Fibroblast of lung (primary cell): ENCODE measurements at regions not wholly inside any gene's neighbourhood (a gene's known extent, or its start where the extent isn't known, plus 50 kb on each side); places are given as distances from the start of the nearest gene placed in this dataset.

Experiments
- DNase-seq, 2 donors: peaks; one replicate each; pipeline versions ENCODE4 v3.0.0 to v3.0.0-alpha.2; 2010; ENCODE audit warnings: low read depth in 2 of 2
- H2AFZ ChIP-seq: 2 replicates; pipeline ENCODE4 v1.5.1; 2012; ENCODE audit warnings: low read length, control low read depth, inconsistent platforms
- H3K27ac ChIP-seq: 2 replicates; pipeline ENCODE4 v1.5.1; 2011; ENCODE audit warnings: low read length, control low read depth; ENCODE audit not compliant: insufficient read depth
- H3K27me3 ChIP-seq: 2 replicates; pipeline ENCODE4 v1.5.1; 2011; ENCODE audit warnings: mild to moderate bottlenecking, low read length; ENCODE audit not compliant: control insufficient read depth, insufficient read depth
- H3K36me3 ChIP-seq: 2 replicates; pipeline ENCODE4 v1.5.1; 2011; ENCODE audit warnings: low read length; ENCODE audit not compliant: control insufficient read depth, insufficient read depth
- H3K4me1 ChIP-seq: 2 replicates; pipeline ENCODE4 v1.5.1; 2011; ENCODE audit warnings: low read length; ENCODE audit not compliant: control insufficient read depth, insufficient read depth; ENCODE audit errors: extremely low read depth
- H3K4me2 ChIP-seq: 2 replicates; pipeline ENCODE4 v1.5.1; 2011; ENCODE audit warnings: low read length, control low read depth; ENCODE audit not compliant: insufficient read depth; ENCODE audit errors: extremely low read depth
- H3K4me3 ChIP-seq, 4 experiments: fragments of 200-600 bp in 1 of 4; sonication (generic) in 1 of 4; replicated peaks in 1 of 4; 2 replicates each; pipeline ENCODE4 v1.5.1; 2011 to 2016; ENCODE audit warnings: low read length in 4 of 4, low read depth in 3 of 4, mild to moderate bottlenecking in 3 of 4, control low read depth in 2 of 4, inconsistent platforms in 1 of 4, mixed read lengths in 1 of 4; ENCODE audit not compliant: insufficient read depth in 1 of 4; ENCODE audit errors: control extremely low read depth in 1 of 4
- H3K79me2 ChIP-seq: 2 replicates; pipeline ENCODE4 v1.5.1; 2012; ENCODE audit warnings: mild to moderate bottlenecking, low read length, inconsistent platforms; ENCODE audit not compliant: control insufficient read depth, insufficient read depth
- H3K9ac ChIP-seq: 2 replicates; pipeline ENCODE4 v1.5.1; 2011; ENCODE audit warnings: mild to moderate bottlenecking, low read length, control low read depth; ENCODE audit not compliant: insufficient read depth
- H3K9me3 ChIP-seq: 2 replicates; pipeline ENCODE4 v1.5.1; 2012; ENCODE audit warnings: low read depth, low read length; ENCODE audit not compliant: control insufficient read depth, insufficient read depth
- H4K20me1 ChIP-seq: 2 replicates; pipeline ENCODE4 v1.5.1; 2011; ENCODE audit warnings: low read length; ENCODE audit not compliant: control insufficient read depth, insufficient read depth; ENCODE audit errors: extremely low read depth
- CTCF ChIP-seq, 2 donors: IDR thresholded peaks in 1 of 2; conservative IDR thresholded peaks in 1 of 2; 1 replicate in 1 of 2; 2 replicates in 1 of 2; pipeline ENCODE4 v1.5.1; 2011 to 2012; ENCODE audit warnings: low read length in 2 of 2, control low read depth in 1 of 2, inconsistent platforms in 1 of 2, low read depth in 1 of 2, mild to moderate bottlenecking in 1 of 2
- EZH2 ChIP-seq: IDR thresholded peaks from 2 replicates; pipeline ENCODE4 v1.5.1; 2012; ENCODE audit warnings: low read length, control low read depth, mild to moderate bottlenecking; ENCODE audit errors: missing control alignments

DNA sequence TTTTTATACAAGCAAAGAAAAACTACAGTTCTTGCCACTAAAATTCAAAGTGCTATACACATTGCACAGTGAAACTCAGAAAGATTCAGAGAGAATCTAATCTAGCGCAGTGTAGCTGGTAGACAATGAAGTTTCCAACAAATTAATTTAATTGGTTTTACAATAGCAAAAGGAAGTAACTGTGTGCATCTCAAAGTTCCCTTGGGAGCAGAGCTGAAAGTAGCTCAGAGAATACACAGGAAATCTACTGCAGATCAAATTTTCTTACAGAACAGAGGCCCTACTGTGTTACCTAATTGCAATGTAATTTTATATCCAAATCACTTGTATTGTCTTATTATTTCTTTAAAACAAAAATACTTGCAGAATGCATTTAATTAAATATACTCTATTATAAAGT, 1396.2 kb upstream of the TENM4 start:
- Histone ChIP-seq H3K36me3 (no peaks in the 10 kb centered on the region), H3K4me2 (no peak overlapping the region), H3K27me3 (no peaks in the 10 kb centered on the region), H3K9me3 (no peaks in the 10 kb centered on the region), H3K27ac (no peak overlapping the region), H4K20me1 (no peaks in the 10 kb centered on the region), H3K79me2 (no peaks in the 10 kb centered on the region), H3K4me3 (no peak overlapping the region), H3K4me1 (no peaks in the 10 kb centered on the region), H2AFZ (no peak overlapping the region), H3K9ac (no peak overlapping the region)
- TF ChIP-seq CTCF (conservative IDR thresholded peaks at IDR 0.05 in 1 of 2, IDR thresholded peaks at IDR 0.05 in 1 of 2; ENCODE audit: low read depth in 1 of 2, low read length in 2 of 2) (no peak), EZH2 (no peak)
- DNase-seq = no peak

DNA sequence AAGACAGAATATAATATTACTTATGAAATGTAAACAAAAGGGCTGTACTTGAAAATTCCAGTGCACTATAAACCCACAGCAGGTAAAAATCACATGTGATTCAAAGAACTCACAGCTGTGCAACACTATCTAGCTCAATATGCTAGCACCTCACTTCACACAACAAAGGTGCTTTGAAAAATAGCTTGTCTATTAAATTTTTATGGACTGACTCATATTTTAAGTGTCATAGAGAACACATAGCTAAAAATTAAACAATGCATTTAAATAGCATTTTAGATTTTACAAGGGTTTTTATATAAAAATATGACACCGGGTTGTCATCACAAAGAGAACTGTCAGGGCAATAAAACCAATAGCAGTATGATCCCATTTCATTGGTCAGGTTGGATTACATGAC, 1390.5 kb upstream of the TENM4 start:
- Histone ChIP-seq H2AFZ (no peak overlapping the region), H3K9me3 (no peaks in the 10 kb centered on the region), H3K9ac (no peak overlapping the region), H3K27me3 (no peaks in the 10 kb centered on the region), H4K20me1 (no peaks in the 10 kb centered on the region), H3K4me1 (no peaks in the 10 kb centered on the region), H3K27ac (no peak overlapping the region), H3K4me2 (no peak overlapping the region), H3K4me3 (no peak overlapping the region), H3K79me2 (no peaks in the 10 kb centered on the region), H3K36me3 (no peaks in the 10 kb centered on the region)
- DNase-seq = no peak
- no peak for TF ChIP-seq EZH2
- TF ChIP-seq CTCF (conservative IDR thresholded peaks at IDR 0.05 in 1 of 2, IDR thresholded peaks at IDR 0.05 in 1 of 2; ENCODE audit: low read depth in 1 of 2, low read length in 2 of 2) = no peak

DNA sequence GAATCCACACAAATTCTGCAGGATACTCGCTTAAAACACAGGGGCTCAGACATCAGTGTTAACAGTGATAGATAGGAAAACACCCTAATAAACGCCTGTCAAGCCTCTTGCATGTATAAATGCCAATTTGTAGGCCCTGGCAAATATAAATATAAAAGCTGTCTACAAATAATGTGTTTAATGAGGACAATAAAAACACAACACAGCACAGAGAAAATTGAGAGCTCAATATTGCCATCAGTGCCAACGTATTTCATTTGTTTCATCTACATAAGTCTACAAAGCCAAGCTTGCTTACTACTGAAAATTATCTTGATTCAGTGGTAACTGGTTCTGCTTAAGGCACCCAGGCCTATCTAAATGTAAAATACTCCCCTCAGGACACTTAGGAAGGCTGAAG, 1387.0 kb upstream of the TENM4 start:
- DNase-seq = no peak
- no peak overlapping the region for H3K27ac ChIP-seq
- no peaks in the 10 kb centered on the region for H3K36me3 ChIP-seq
- TF ChIP-seq CTCF (conservative IDR thresholded peaks at IDR 0.05 in 1 of 2, IDR thresholded peaks at IDR 0.05 in 1 of 2; ENCODE audit: low read depth in 1 of 2, low read length in 2 of 2) (no peak), EZH2 (no peak)
- H3K4me2 ChIP-seq = no peak overlapping the region
- no peaks in the 10 kb centered on the region for H4K20me1 ChIP-seq
- H3K79me2 ChIP-seq = no peaks in the 10 kb centered on the region
- H3K27me3 ChIP-seq = no peaks in the 10 kb centered on the region
- H3K9me3 ChIP-seq = no peaks in the 10 kb centered on the region
- H2AFZ ChIP-seq = no peak overlapping the region
- no peak overlapping the region for H3K9ac ChIP-seq
- no peaks in the 10 kb centered on the region for H3K4me1 ChIP-seq
- H3K4me3 ChIP-seq = no peak overlapping the region
